Stimulated activated CD4-positive, alpha-beta T cell treated with anti-CD3 and anti-CD28 coated beads, Interleukin-4, amount 100 ng/mL, for 48 hours (primary cell): ENCODE measurements at regions not wholly inside any gene's neighbourhood (a gene's known extent, or its start where the extent isn't known, plus 50 kb on each side); places are given as distances from the start of the nearest gene placed in this dataset.
"Not testable (repeated sequence)": the region's sequence is repeated elsewhere in the genome, so short reads cannot be mapped to it uniquely, and the experiment has no call there.

Experiments used
- DNase-seq, 2 donors: peaks; one replicate each; pipeline ENCODE4 v3.0.0-alpha.2; 2020; ENCODE audit warnings: low read depth in 2 of 2

GRCh38 chr2:88859461-88859860 lies 168.0 kb downstream of the RPIA start:
- no peak for DNase-seq

GRCh38 chr2:88860421-88861075 lies 169.1 kb downstream of the RPIA start:
- DNase-seq: no peak

GRCh38 chr2:88865801-88866371 lies 174.4 kb downstream of the RPIA start:
- no peak for DNase-seq

GRCh38 chr2:88866756-88867155 lies 175.3 kb downstream of the RPIA start:
- no peak for DNase-seq

- no peak for DNase-seq
Measured at GRCh38 chr2:88868861-88869260, 177.4 kb downstream of the RPIA start.

- DNase-seq: no peak
Measured at GRCh38 chr2:88870267-88870839, 178.9 kb downstream of the RPIA start.

- DNase-seq: no peak
Measured at GRCh38 chr2:88871336-88871735, 179.9 kb downstream of the RPIA start.

GRCh38 chr2:88873620-88874019 lies 182.1 kb downstream of the RPIA start:
- DNase-seq: no peak

GRCh38 chr2:88874063-88874657 lies 182.7 kb downstream of the RPIA start:
- peak in 1 of 2 donors; percentile 17 for DNase-seq

GRCh38 chr2:88875736-88876135 lies 184.3 kb downstream of the RPIA start:
- no peak for DNase-seq

GRCh38 chr2:88880441-88880953 lies 189.0 kb downstream of the RPIA start:
- peak in 1 of 2 donors; percentile 14 for DNase-seq

GRCh38 chr2:88885275-88885674 lies 193.8 kb downstream of the RPIA start:
- DNase-seq: no peak

GRCh38 chr2:88885679-88886416 lies 194.4 kb downstream of the RPIA start:
- no peak for DNase-seq

GRCh38 chr2:88887466-88887865 lies 196.0 kb downstream of the RPIA start:
- DNase-seq: not testable (repeated sequence)

GRCh38 chr2:88892207-88892606 lies 200.7 kb downstream of the RPIA start:
- no peak for DNase-seq

- DNase-seq: no peak
Measured at GRCh38 chr2:88892788-88893187, 201.3 kb downstream of the RPIA start.

- DNase-seq: no peak
Measured at GRCh38 chr2:88896971-88897370, 205.5 kb downstream of the RPIA start.

- DNase-seq: no peak
Measured at GRCh38 chr2:88897715-88898114, 206.2 kb downstream of the RPIA start.

GRCh38 chr2:88903749-88904353 lies 212.4 kb downstream of the RPIA start:
- DNase-seq: no peak

GRCh38 chr2:88913280-88913679 lies 221.8 kb downstream of the RPIA start:
- DNase-seq: no peak

GRCh38 chr2:88919087-88919738 lies 227.7 kb downstream of the RPIA start:
- DNase-seq: no peak
